ENCODE measurements at regions not wholly inside any gene's neighbourhood (a gene's known extent, or its start where the extent isn't known, plus 50 kb on each side); places are given as distances from the start of the nearest gene placed in this dataset.

- intact Hi-C loops (cut with micrococcal nuclease; ENCODE audit: unreplicated experiment), result no loop called here
- no peak overlapping the region for H3K27ac ChIP-seq
- TF ChIP-seq CTCF (conservative IDR thresholded peaks at IDR 0.05) (no peak), EZH2 (IDR thresholded peaks at IDR 0.05; ENCODE audit: low read depth) (no peak)
- H3K4me3 ChIP-seq, result no peak overlapping the region
- H3K27me3 ChIP-seq (ENCODE audit: insufficient read depth, low read depth), result peaks cover 96% of the 10 kb centered on the region
- no peak overlapping the region for H3K4me2 ChIP-seq
- H3K4me1 ChIP-seq (replicated peaks; ENCODE audit: insufficient read depth), result no peaks in the 10 kb centered on the region
- no peaks in the 10 kb centered on the region for H3K36me3 ChIP-seq (ENCODE audit: low read depth)
- ChIA-PET POLR2A (ENCODE audit: unreplicated experiment) (no interaction called here), CTCF (no interaction called here)
- no peaks in the 10 kb centered on the region for H3K9me3 ChIP-seq (ENCODE audit: insufficient read depth, low read depth)
- H3K9me2 ChIP-seq (ENCODE audit: insufficient read depth), result no peaks in the 10 kb centered on the region
- H4K20me1 ChIP-seq (ENCODE audit: insufficient read depth), result no peaks in the 10 kb centered on the region; the same call in 1 of the 2 replicates
- no peak for DNase-seq
- H2AFZ ChIP-seq, result no peak overlapping the region
- no peaks in the 10 kb centered on the region for H3F3A ChIP-seq (ENCODE audit: insufficient read depth, low read depth)
- no TSS peak for BruUV-seq (replicated peaks)
- H3K79me2 ChIP-seq (ENCODE audit: low read depth), result no peaks in the 10 kb centered on the region
Observed at GRCh38 chr17:79424471-79425185, 186.2 kb downstream of the RBFOX3 start.

- intact Hi-C loops (cut with micrococcal nuclease; ENCODE audit: unreplicated experiment), result no loop called here
- Histone ChIP-seq H3K79me2 (ENCODE audit: low read depth) (no peaks in the 10 kb centered on the region), H3K9me2 (ENCODE audit: insufficient read depth) (no peaks in the 10 kb centered on the region), H3K4me1 (replicated peaks; ENCODE audit: insufficient read depth) (no peaks in the 10 kb centered on the region), H2AFZ (no peak overlapping the region), H3K27ac (no peak overlapping the region), H3K9me3 (ENCODE audit: insufficient read depth, low read depth) (no peaks in the 10 kb centered on the region), H3K4me2 (no peak overlapping the region), H3K27me3 (ENCODE audit: insufficient read depth, low read depth) (peaks cover 96% of the 10 kb centered on the region), H4K20me1 (ENCODE audit: insufficient read depth) (no peaks in the 10 kb centered on the region; the same call in 1 of the 2 replicates), H3F3A (ENCODE audit: insufficient read depth, low read depth) (no peaks in the 10 kb centered on the region), H3K4me3 (no peak overlapping the region), H3K36me3 (ENCODE audit: low read depth) (no peaks in the 10 kb centered on the region)
- TF ChIP-seq EZH2 (IDR thresholded peaks at IDR 0.05; ENCODE audit: low read depth) (no peak), CTCF (conservative IDR thresholded peaks at IDR 0.05) (no peak)
- ChIA-PET CTCF (no interaction called here), POLR2A (ENCODE audit: unreplicated experiment) (no interaction called here)
- no TSS peak for BruUV-seq (replicated peaks)
- no peak for DNase-seq
Observed at GRCh38 chr17:79423811-79424465, 186.9 kb downstream of the RBFOX3 start.

GRCh38 chr17:79422236-79422635 is 188.6 kb downstream of the RBFOX3 start:
- TF ChIP-seq EZH2 (IDR thresholded peaks at IDR 0.05; ENCODE audit: low read depth), result no peak
- TF ChIP-seq CTCF (conservative IDR thresholded peaks at IDR 0.05), result no peak

More at GRCh38 chr17:79422236-79422635, 188.6 kb downstream of the RBFOX3 start:
- H3K79me2 ChIP-seq (ENCODE audit: low read depth), result no peaks in the 10 kb centered on the region
- no peak overlapping the region for H3K27ac ChIP-seq
- no peak overlapping the region for H2AFZ ChIP-seq
- peaks cover 96% of the 10 kb centered on the region for H3K27me3 ChIP-seq (ENCODE audit: insufficient read depth, low read depth)
- no peak overlapping the region for H3K4me3 ChIP-seq
- H3F3A ChIP-seq (ENCODE audit: insufficient read depth, low read depth), result no peaks in the 10 kb centered on the region
- CTCF ChIA-PET, result no interaction called here
- no peaks in the 10 kb centered on the region for H3K4me1 ChIP-seq (replicated peaks; ENCODE audit: insufficient read depth)
- POLR2A ChIA-PET (ENCODE audit: unreplicated experiment), result no interaction called here
- no peaks in the 10 kb centered on the region for H3K36me3 ChIP-seq (ENCODE audit: low read depth)
- H3K4me2 ChIP-seq, result no peak overlapping the region
- no peak for DNase-seq
- H3K9me2 ChIP-seq (ENCODE audit: insufficient read depth), result no peaks in the 10 kb centered on the region
- H3K9me3 ChIP-seq (ENCODE audit: insufficient read depth, low read depth), result no peaks in the 10 kb centered on the region
- intact Hi-C loops (cut with micrococcal nuclease; ENCODE audit: unreplicated experiment), result no loop called here
- no peaks in the 10 kb centered on the region; the same call in 1 of the 2 replicates for H4K20me1 ChIP-seq (ENCODE audit: insufficient read depth)
- BruUV-seq (replicated peaks), result no TSS peak
